ENCODE measurements at regions not wholly inside any gene's neighbourhood (a gene's known extent, or its start where the extent isn't known, plus 50 kb on each side); places are given as distances from the start of the nearest gene placed in this dataset.

GRCh38 chr10:120715171-120715570 lies 136.0 kb upstream of the WDR11 start:
- H4K20me1 ChIP-seq (ENCODE audit: insufficient read depth, low read length) = no peaks in the 10 kb centered on the region
- no peak for DNase-seq (ENCODE audit: low spot score)
- H3K36me3 ChIP-seq (ENCODE audit: insufficient read depth, low read length) = no peaks in the 10 kb centered on the region
- no peak overlapping the region for H2AFZ ChIP-seq (ENCODE audit: low read length)
- POLR2A ChIA-PET = no interaction called here
- H3K27ac ChIP-seq (ENCODE audit: low read depth, low read length, poor library complexity, severe bottlenecking) = no peak overlapping the region
- CTCF ChIA-PET (ENCODE audit: unreplicated experiment) = no interaction called here
- BruUV-seq (replicated peaks) = no TSS peak
- intact Hi-C loops (cut with micrococcal nuclease; ENCODE audit: unreplicated experiment) = no loop called here
- no peaks in the 10 kb centered on the region for H3K9me3 ChIP-seq (ENCODE audit: low read length)
- no peaks in the 10 kb centered on the region for H3K79me2 ChIP-seq (ENCODE audit: insufficient read depth, low read depth, low read length)
- H3K4me3 ChIP-seq (ENCODE audit: low read depth, low read length, poor library complexity, severe bottlenecking) = no peak overlapping the region
- H3K9me2 ChIP-seq (ENCODE audit: insufficient read depth, low read length) = no peaks in the 10 kb centered on the region
- TF ChIP-seq, protein P1, sequence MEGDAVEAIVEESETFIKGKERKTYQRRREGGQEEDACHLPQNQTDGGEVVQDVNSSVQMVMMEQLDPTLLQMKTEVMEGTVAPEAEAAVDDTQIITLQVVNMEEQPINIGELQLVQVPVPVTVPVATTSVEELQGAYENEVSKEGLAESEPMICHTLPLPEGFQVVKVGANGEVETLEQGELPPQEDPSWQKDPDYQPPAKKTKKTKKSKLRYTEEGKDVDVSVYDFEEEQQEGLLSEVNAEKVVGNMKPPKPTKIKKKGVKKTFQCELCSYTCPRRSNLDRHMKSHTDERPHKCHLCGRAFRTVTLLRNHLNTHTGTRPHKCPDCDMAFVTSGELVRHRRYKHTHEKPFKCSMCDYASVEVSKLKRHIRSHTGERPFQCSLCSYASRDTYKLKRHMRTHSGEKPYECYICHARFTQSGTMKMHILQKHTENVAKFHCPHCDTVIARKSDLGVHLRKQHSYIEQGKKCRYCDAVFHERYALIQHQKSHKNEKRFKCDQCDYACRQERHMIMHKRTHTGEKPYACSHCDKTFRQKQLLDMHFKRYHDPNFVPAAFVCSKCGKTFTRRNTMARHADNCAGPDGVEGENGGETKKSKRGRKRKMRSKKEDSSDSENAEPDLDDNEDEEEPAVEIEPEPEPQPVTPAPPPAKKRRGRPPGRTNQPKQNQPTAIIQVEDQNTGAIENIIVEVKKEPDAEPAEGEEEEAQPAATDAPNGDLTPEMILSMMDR (conservative IDR thresholded peaks at IDR 0.05; ENCODE audit: low read length) = no peak
- no peak for TF ChIP-seq EZH2phosphoT487 (IDR thresholded peaks at IDR 0.05; ENCODE audit: borderline replicate concordance, low read depth, low read length)
- no peaks in the 10 kb centered on the region for H3K4me1 ChIP-seq (ENCODE audit: insufficient read depth, low read length, poor library complexity, severe bottlenecking)
- H3K4me2 ChIP-seq (ENCODE audit: low read length) = no peak overlapping the region

GRCh38 chr10:120719333-120719732 lies 131.8 kb upstream of the WDR11 start:
- intact Hi-C loops (cut with micrococcal nuclease; ENCODE audit: unreplicated experiment) = no loop called here
- ChIA-PET POLR2A (no interaction called here), CTCF (ENCODE audit: unreplicated experiment) (no interaction called here)
- BruUV-seq (replicated peaks) = no TSS peak
- no peaks in the 10 kb centered on the region for H3K9me3 ChIP-seq (ENCODE audit: low read length)
- no peak for TF ChIP-seq EZH2phosphoT487 (IDR thresholded peaks at IDR 0.05; ENCODE audit: borderline replicate concordance, low read depth, low read length)
- TF ChIP-seq, protein P1 (conservative IDR thresholded peaks at IDR 0.05; ENCODE audit: low read length) = no peak
- H3K9me2 ChIP-seq (ENCODE audit: insufficient read depth, low read length) = no peaks in the 10 kb centered on the region
- no peaks in the 10 kb centered on the region for H3K36me3 ChIP-seq (ENCODE audit: insufficient read depth, low read length)
- H3K4me3 ChIP-seq (ENCODE audit: low read depth, low read length, poor library complexity, severe bottlenecking) = no peak overlapping the region
- no peak for DNase-seq (ENCODE audit: low spot score)
- no peaks in the 10 kb centered on the region for H3K79me2 ChIP-seq (ENCODE audit: insufficient read depth, low read depth, low read length)
- no peaks in the 10 kb centered on the region for H4K20me1 ChIP-seq (ENCODE audit: insufficient read depth, low read length)
- no peak overlapping the region for H3K4me2 ChIP-seq (ENCODE audit: low read length)
- no peak overlapping the region for H3K27ac ChIP-seq (ENCODE audit: low read depth, low read length, poor library complexity, severe bottlenecking)
- H2AFZ ChIP-seq (ENCODE audit: low read length) = no peak overlapping the region
- H3K4me1 ChIP-seq (ENCODE audit: insufficient read depth, low read length, poor library complexity, severe bottlenecking) = no peaks in the 10 kb centered on the region

GRCh38 chr10:120727001-120727400 lies 124.2 kb upstream of the WDR11 start:
- no TSS peak for BruUV-seq (replicated peaks)
- Histone ChIP-seq H3K36me3 (ENCODE audit: insufficient read depth, low read length) (no peaks in the 10 kb centered on the region), H3K9me2 (ENCODE audit: insufficient read depth, low read length) (no peaks in the 10 kb centered on the region), H3K4me1 (ENCODE audit: insufficient read depth, low read length, poor library complexity, severe bottlenecking) (no peaks in the 10 kb centered on the region), H3K4me2 (ENCODE audit: low read length) (no peak overlapping the region), H2AFZ (ENCODE audit: low read length) (no peak overlapping the region), H3K9me3 (ENCODE audit: low read length) (no peaks in the 10 kb centered on the region), H4K20me1 (ENCODE audit: insufficient read depth, low read length) (no peaks in the 10 kb centered on the region), H3K27ac (ENCODE audit: low read depth, low read length, poor library complexity, severe bottlenecking) (no peak overlapping the region), H3K79me2 (ENCODE audit: insufficient read depth, low read depth, low read length) (no peaks in the 10 kb centered on the region), H3K4me3 (ENCODE audit: low read depth, low read length, poor library complexity, severe bottlenecking) (no peak overlapping the region)
- TF ChIP-seq, protein P1 (conservative IDR thresholded peaks at IDR 0.05; ENCODE audit: low read length) = no peak
- no peak for TF ChIP-seq EZH2phosphoT487 (IDR thresholded peaks at IDR 0.05; ENCODE audit: borderline replicate concordance, low read depth, low read length)
- CTCF ChIA-PET (ENCODE audit: unreplicated experiment) = no interaction called here
- no peak for DNase-seq (ENCODE audit: low spot score)
- POLR2A ChIA-PET = no interaction called here
- intact Hi-C loops (cut with micrococcal nuclease; ENCODE audit: unreplicated experiment) = no loop called here

Measured in OCI-LY7 (cell line).